ENCODE measurements at regions not wholly inside any gene's neighbourhood (a gene's known extent, or its start where the extent isn't known, plus 50 kb on each side); places are given as distances from the start of the nearest gene placed in this dataset.

- no peak overlapping the region for H3K27ac ChIP-seq (ENCODE audit: insufficient read depth, low read length)
- no peak overlapping the region for H2AFZ ChIP-seq (ENCODE audit: low read length)
- no peak overlapping the region for H3K4me2 ChIP-seq (ENCODE audit: extremely low read depth, insufficient read depth, low read length)
- no peaks in the 10 kb centered on the region for H3K27me3 ChIP-seq (ENCODE audit: control insufficient read depth, insufficient read depth, low read length)
- no peaks in the 10 kb centered on the region for H3K4me1 ChIP-seq (ENCODE audit: control insufficient read depth, extremely low read depth, insufficient read depth, low read length)
- no peaks in the 10 kb centered on the region for H3K36me3 ChIP-seq (ENCODE audit: control insufficient read depth, insufficient read depth, low read length)
- no peak overlapping the region for H3K9ac ChIP-seq (ENCODE audit: insufficient read depth, low read length)
- H4K20me1 ChIP-seq (ENCODE audit: control insufficient read depth, extremely low read depth, insufficient read depth, low read length): no peaks in the 10 kb centered on the region
- DNase-seq (ENCODE audit: low read depth in 2 of 2): no peak
- no peak for TF ChIP-seq CTCF (conservative IDR thresholded peaks at IDR 0.05 in 1 of 2, IDR thresholded peaks at IDR 0.05 in 1 of 2; ENCODE audit: low read depth in 1 of 2, low read length in 2 of 2)
- no peak for TF ChIP-seq EZH2 (IDR thresholded peaks at IDR 0.05; ENCODE audit: low read length, missing control alignments)
- H3K79me2 ChIP-seq (ENCODE audit: control insufficient read depth, insufficient read depth, low read length): no peaks in the 10 kb centered on the region
- no peak overlapping the region for H3K4me3 ChIP-seq (replicated peaks in 1 of 4; ENCODE audit: control extremely low read depth in 1 of 4, insufficient read depth in 1 of 4, low read depth in 3 of 4, low read length in 4 of 4)
- no peaks in the 10 kb centered on the region for H3K9me3 ChIP-seq (ENCODE audit: control insufficient read depth, insufficient read depth, low read depth, low read length)
Measured at GRCh38 chr5:29321591-29321990, 1871.9 kb upstream of the CDH6 start.

- H4K20me1 ChIP-seq (ENCODE audit: control insufficient read depth, extremely low read depth, insufficient read depth, low read length): no peaks in the 10 kb centered on the region
- TF ChIP-seq EZH2 (IDR thresholded peaks at IDR 0.05; ENCODE audit: low read length, missing control alignments): no peak
- TF ChIP-seq CTCF (conservative IDR thresholded peaks at IDR 0.05 in 1 of 2, IDR thresholded peaks at IDR 0.05 in 1 of 2; ENCODE audit: low read depth in 1 of 2, low read length in 2 of 2): no peak
- no peak overlapping the region for H2AFZ ChIP-seq (ENCODE audit: low read length)
- no peak overlapping the region for H3K27ac ChIP-seq (ENCODE audit: insufficient read depth, low read length)
- no peak for DNase-seq (ENCODE audit: low read depth in 2 of 2)
- H3K4me2 ChIP-seq (ENCODE audit: extremely low read depth, insufficient read depth, low read length): no peak overlapping the region
- H3K79me2 ChIP-seq (ENCODE audit: control insufficient read depth, insufficient read depth, low read length): no peaks in the 10 kb centered on the region
- H3K9ac ChIP-seq (ENCODE audit: insufficient read depth, low read length): no peak overlapping the region
- H3K4me3 ChIP-seq (replicated peaks in 1 of 4; ENCODE audit: control extremely low read depth in 1 of 4, insufficient read depth in 1 of 4, low read depth in 3 of 4, low read length in 4 of 4): no peak overlapping the region
- no peaks in the 10 kb centered on the region for H3K9me3 ChIP-seq (ENCODE audit: control insufficient read depth, insufficient read depth, low read depth, low read length)
- H3K4me1 ChIP-seq (ENCODE audit: control insufficient read depth, extremely low read depth, insufficient read depth, low read length): no peaks in the 10 kb centered on the region
- no peaks in the 10 kb centered on the region for H3K27me3 ChIP-seq (ENCODE audit: control insufficient read depth, insufficient read depth, low read length)
- no peaks in the 10 kb centered on the region for H3K36me3 ChIP-seq (ENCODE audit: control insufficient read depth, insufficient read depth, low read length)
Measured at GRCh38 chr5:29309359-29309758, 1884.1 kb upstream of the CDH6 start.

- no peak overlapping the region for H3K9ac ChIP-seq (ENCODE audit: insufficient read depth, low read length)
- H3K27me3 ChIP-seq (ENCODE audit: control insufficient read depth, insufficient read depth, low read length): no peaks in the 10 kb centered on the region
- no peak overlapping the region for H3K4me3 ChIP-seq (replicated peaks in 1 of 4; ENCODE audit: control extremely low read depth in 1 of 4, insufficient read depth in 1 of 4, low read depth in 3 of 4, low read length in 4 of 4)
- no peak for TF ChIP-seq CTCF (conservative IDR thresholded peaks at IDR 0.05 in 1 of 2, IDR thresholded peaks at IDR 0.05 in 1 of 2; ENCODE audit: low read depth in 1 of 2, low read length in 2 of 2)
- TF ChIP-seq EZH2 (IDR thresholded peaks at IDR 0.05; ENCODE audit: low read length, missing control alignments): no peak
- H4K20me1 ChIP-seq (ENCODE audit: control insufficient read depth, extremely low read depth, insufficient read depth, low read length): no peaks in the 10 kb centered on the region
- H3K4me1 ChIP-seq (ENCODE audit: control insufficient read depth, extremely low read depth, insufficient read depth, low read length): no peaks in the 10 kb centered on the region
- no peaks in the 10 kb centered on the region for H3K36me3 ChIP-seq (ENCODE audit: control insufficient read depth, insufficient read depth, low read length)
- no peak overlapping the region for H2AFZ ChIP-seq (ENCODE audit: low read length)
- no peak for DNase-seq (ENCODE audit: low read depth in 2 of 2)
- no peak overlapping the region for H3K4me2 ChIP-seq (ENCODE audit: extremely low read depth, insufficient read depth, low read length)
- no peak overlapping the region for H3K27ac ChIP-seq (ENCODE audit: insufficient read depth, low read length)
- H3K79me2 ChIP-seq (ENCODE audit: control insufficient read depth, insufficient read depth, low read length): no peaks in the 10 kb centered on the region
- no peaks in the 10 kb centered on the region for H3K9me3 ChIP-seq (ENCODE audit: control insufficient read depth, insufficient read depth, low read depth, low read length)
Measured at GRCh38 chr5:29307478-29307877, 1886.0 kb upstream of the CDH6 start.

Measured in fibroblast of lung (primary cell).